Peyer's patch (tissue), 4 donors: ENCODE measurements at regions not wholly inside any gene's neighbourhood (a gene's known extent, or its start where the extent isn't known, plus 50 kb on each side); places are given as distances from the start of the nearest gene placed in this dataset.

Source experiments
- POLR2A ChIP-seq, 2 donors: fragments of 450-650 bp; IDR thresholded peaks; one replicate each; pipeline ENCODE4 v1.5.1; 2017; ENCODE audit warnings: antibody characterized with exemption in 2 of 2, mild to moderate bottlenecking in 2 of 2, moderate library complexity in 2 of 2
- TF ChIP-seq, protein P1 (sequence below), 6 experiments: fragments of 450-650 bp in 4 of 6; fragments of 200-600 bp in 2 of 6; sonication (generic) in 1 of 6; IDR thresholded peaks; one replicate each; pipeline ENCODE4 v1.5.1; 2017 to 2019; ENCODE audit warnings: antibody characterized with exemption in 6 of 6, mild to moderate bottlenecking in 3 of 6, moderate library complexity in 1 of 6

DNA sequence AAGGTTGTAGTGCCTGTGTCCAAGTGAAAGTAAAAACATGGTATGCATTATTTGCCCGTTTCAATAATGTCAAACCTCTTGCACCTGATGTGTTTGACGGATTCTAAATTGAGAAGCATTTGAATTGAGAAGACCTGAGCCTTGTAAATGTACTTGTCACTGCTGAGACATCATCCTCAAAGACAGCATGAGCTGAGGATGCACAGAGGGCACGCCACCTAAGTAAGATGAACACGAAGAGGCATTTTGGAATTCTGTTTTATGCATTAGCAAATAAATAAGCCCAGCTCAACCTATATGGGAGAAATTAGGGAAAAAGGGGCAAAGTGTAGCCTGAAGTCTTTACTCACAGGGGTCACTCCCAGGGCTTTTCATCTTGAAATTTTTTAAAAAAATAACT, 73.8 kb upstream of the SORCS1 start:
- TF ChIP-seq, protein P1, sequence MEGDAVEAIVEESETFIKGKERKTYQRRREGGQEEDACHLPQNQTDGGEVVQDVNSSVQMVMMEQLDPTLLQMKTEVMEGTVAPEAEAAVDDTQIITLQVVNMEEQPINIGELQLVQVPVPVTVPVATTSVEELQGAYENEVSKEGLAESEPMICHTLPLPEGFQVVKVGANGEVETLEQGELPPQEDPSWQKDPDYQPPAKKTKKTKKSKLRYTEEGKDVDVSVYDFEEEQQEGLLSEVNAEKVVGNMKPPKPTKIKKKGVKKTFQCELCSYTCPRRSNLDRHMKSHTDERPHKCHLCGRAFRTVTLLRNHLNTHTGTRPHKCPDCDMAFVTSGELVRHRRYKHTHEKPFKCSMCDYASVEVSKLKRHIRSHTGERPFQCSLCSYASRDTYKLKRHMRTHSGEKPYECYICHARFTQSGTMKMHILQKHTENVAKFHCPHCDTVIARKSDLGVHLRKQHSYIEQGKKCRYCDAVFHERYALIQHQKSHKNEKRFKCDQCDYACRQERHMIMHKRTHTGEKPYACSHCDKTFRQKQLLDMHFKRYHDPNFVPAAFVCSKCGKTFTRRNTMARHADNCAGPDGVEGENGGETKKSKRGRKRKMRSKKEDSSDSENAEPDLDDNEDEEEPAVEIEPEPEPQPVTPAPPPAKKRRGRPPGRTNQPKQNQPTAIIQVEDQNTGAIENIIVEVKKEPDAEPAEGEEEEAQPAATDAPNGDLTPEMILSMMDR (IDR thresholded peaks at IDR 0.05): no peak
- no peak for TF ChIP-seq POLR2A (IDR thresholded peaks at IDR 0.05)
